PC-9 (cell line): ENCODE measurements at regions not wholly inside any gene's neighbourhood (a gene's known extent, or its start where the extent isn't known, plus 50 kb on each side); places are given as distances from the start of the nearest gene placed in this dataset.

Experiments used
- EZH2 ChIP-seq: fragments of 200-600 bp; sonication (generic); IDR thresholded peaks from 2 replicates; pipeline ENCODE4 v1.8.0; 2017; ENCODE audit warnings: antibody characterized with exemption, low read depth
- TF ChIP-seq, protein P1 (sequence below): fragments of 200-600 bp; sonication (generic); conservative IDR thresholded peaks from 2 replicates; pipeline ENCODE4 v1.6.1; 2017; ENCODE audit warnings: mixed run types, antibody characterized with exemption, mild to moderate bottlenecking, moderate library complexity

DNA sequence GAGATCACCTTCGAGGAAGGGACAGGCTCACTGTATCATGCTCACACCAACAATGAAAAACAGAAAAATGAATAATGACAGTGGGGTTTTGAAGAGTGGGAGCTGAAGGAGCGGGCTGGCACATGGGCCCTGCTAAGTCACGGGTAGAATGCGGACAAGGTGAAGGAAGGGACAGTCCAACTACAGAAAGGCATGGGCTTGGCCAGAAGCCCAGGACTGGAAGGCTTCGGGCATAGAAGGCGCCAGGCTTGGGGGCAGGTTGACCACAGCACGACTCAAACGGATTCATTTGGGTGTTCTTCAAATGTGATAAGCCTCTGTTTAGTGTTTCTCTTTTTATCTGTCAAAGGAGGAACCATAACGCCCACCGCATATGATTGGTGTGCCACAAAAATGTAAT, 509.5 kb downstream of the CCSER2 start:
- TF ChIP-seq, protein P1, sequence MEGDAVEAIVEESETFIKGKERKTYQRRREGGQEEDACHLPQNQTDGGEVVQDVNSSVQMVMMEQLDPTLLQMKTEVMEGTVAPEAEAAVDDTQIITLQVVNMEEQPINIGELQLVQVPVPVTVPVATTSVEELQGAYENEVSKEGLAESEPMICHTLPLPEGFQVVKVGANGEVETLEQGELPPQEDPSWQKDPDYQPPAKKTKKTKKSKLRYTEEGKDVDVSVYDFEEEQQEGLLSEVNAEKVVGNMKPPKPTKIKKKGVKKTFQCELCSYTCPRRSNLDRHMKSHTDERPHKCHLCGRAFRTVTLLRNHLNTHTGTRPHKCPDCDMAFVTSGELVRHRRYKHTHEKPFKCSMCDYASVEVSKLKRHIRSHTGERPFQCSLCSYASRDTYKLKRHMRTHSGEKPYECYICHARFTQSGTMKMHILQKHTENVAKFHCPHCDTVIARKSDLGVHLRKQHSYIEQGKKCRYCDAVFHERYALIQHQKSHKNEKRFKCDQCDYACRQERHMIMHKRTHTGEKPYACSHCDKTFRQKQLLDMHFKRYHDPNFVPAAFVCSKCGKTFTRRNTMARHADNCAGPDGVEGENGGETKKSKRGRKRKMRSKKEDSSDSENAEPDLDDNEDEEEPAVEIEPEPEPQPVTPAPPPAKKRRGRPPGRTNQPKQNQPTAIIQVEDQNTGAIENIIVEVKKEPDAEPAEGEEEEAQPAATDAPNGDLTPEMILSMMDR = no peak
- no peak for TF ChIP-seq EZH2
